Breast epithelium (tissue), 4 donors: ENCODE measurements at regions not wholly inside any gene's neighbourhood (a gene's known extent, or its start where the extent isn't known, plus 50 kb on each side); places are given as distances from the start of the nearest gene placed in this dataset.

Experiments
- DNase-seq, 2 donors: peaks; one replicate each; pipeline ENCODE4 v3.0.0-alpha.2; 2019; ENCODE audit warnings: low spot score in 2 of 2
- H3K27ac ChIP-seq, 2 donors: fragments of 200-600 bp; sonication (generic) in 1 of 2; one replicate each; pipeline ENCODE4 v1.5.1; 2016 to 2019; ENCODE audit warnings: mild to moderate bottlenecking in 1 of 2
- H3K27me3 ChIP-seq, 2 donors: fragments of 200-600 bp; sonication (generic) in 1 of 2; one replicate each; pipeline versions ENCODE4 v1.5.1 to v1.6.0; 2017 to 2019; ENCODE audit warnings: control low read depth in 1 of 2, mild to moderate bottlenecking in 1 of 2
- H3K36me3 ChIP-seq: fragments of 200-600 bp; one replicate; pipeline ENCODE4 v1.5.1; 2019
- H3K4me1 ChIP-seq, 2 donors: fragments of 200-600 bp; sonication (generic); one replicate each; pipeline ENCODE4 v1.5.1; 2016 to 2019; ENCODE audit warnings: control low read depth in 1 of 2
- H3K4me3 ChIP-seq, 3 donors: fragments of 200-600 bp; sonication (generic); 1 replicate in 2 of 3; 2 replicates in 1 of 3; pipeline ENCODE4 v1.5.1; 2016 to 2019; ENCODE audit warnings: mild to moderate bottlenecking in 3 of 3, moderate library complexity in 2 of 3
- H3K9me3 ChIP-seq, 2 donors: fragments of 200-600 bp; sonication (generic) in 1 of 2; one replicate each; pipeline ENCODE4 v1.5.1; 2016 to 2019; ENCODE audit warnings: control low read depth in 1 of 2
- POLR2A ChIP-seq: fragments of 450-650 bp; IDR thresholded peaks from one replicate; pipeline ENCODE4 v1.6.1; 2016; ENCODE audit warnings: antibody characterized with exemption, mild to moderate bottlenecking, moderate library complexity
- POLR2AphosphoS5 ChIP-seq, 3 donors: sonication (generic); formaldehyde crosslinking; IDR thresholded peaks; one replicate each; pipeline ENCODE4 v1.6.1; 2017; ENCODE audit warnings: antibody characterized with exemption in 3 of 3
- intact Hi-C: fragments of 100-400 bp; cut with DNase I; formaldehyde crosslinking; loops from one replicate; pipeline ENCODE4 v1.15.1; 2023; ENCODE audit warnings: low total_unique reads
- TF ChIP-seq, protein P1 (sequence below), 3 donors: fragments of 450-650 bp; IDR thresholded peaks; one replicate each; pipeline ENCODE4 v1.5.1; 2016 to 2017; ENCODE audit warnings: antibody characterized with exemption in 3 of 3, mild to moderate bottlenecking in 3 of 3, moderate library complexity in 3 of 3

DNA sequence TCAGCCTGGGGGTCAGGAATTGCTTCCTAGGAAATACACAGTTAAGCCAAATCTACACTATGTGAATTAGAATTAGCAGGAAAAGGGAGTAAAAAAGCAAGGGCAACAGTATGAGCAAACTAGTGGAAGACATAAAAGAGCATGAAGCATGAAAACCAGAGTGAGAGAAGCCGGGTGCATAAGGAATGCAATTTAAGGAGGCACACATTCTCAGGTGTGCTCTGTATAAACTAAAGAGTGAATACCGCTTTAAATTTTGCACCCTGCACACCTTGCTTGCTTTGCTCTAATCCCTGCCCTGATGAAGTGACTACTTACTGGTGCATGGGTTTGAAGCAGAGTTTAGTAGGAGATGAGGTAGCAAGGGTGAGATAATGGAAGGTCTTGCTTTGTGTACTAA is 65.7 kb upstream of the EPHA4 start:
- H3K27ac ChIP-seq, result no peak overlapping the region
- H3K4me3 ChIP-seq, result no peak overlapping the region
- H3K9me3 ChIP-seq, result no peaks in the 10 kb centered on the region
- DNase-seq, result no peak
- TF ChIP-seq POLR2AphosphoS5 (IDR thresholded peaks at IDR 0.05) (no peak), POLR2A (no peak)
- TF ChIP-seq, protein P1, sequence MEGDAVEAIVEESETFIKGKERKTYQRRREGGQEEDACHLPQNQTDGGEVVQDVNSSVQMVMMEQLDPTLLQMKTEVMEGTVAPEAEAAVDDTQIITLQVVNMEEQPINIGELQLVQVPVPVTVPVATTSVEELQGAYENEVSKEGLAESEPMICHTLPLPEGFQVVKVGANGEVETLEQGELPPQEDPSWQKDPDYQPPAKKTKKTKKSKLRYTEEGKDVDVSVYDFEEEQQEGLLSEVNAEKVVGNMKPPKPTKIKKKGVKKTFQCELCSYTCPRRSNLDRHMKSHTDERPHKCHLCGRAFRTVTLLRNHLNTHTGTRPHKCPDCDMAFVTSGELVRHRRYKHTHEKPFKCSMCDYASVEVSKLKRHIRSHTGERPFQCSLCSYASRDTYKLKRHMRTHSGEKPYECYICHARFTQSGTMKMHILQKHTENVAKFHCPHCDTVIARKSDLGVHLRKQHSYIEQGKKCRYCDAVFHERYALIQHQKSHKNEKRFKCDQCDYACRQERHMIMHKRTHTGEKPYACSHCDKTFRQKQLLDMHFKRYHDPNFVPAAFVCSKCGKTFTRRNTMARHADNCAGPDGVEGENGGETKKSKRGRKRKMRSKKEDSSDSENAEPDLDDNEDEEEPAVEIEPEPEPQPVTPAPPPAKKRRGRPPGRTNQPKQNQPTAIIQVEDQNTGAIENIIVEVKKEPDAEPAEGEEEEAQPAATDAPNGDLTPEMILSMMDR (IDR thresholded peaks at IDR 0.05), result no peak
- H3K4me1 ChIP-seq, result no peaks in the 10 kb centered on the region
- no peaks in the 10 kb centered on the region for H3K27me3 ChIP-seq
- H3K36me3 ChIP-seq, result no peaks in the 10 kb centered on the region
- intact Hi-C loops, result no loop called here

DNA sequence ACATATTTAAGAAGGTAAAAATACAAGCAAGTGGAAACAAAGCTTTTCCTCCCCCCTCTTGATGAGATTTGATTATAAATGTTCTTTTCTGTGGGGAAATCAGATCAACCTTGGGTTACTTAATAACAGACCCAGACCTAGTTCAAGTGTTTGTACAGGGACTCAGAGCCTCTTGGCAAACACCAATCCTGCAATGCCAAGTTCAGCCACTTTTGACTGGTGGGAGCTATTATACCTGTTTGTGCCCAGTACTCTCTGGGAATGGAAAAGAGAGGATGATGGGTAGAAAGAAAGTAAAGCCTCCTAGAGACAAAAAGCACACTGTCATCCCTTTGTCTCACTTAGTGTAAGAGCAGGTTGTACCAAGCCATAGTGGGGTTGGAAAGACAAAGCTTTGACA is 63.8 kb upstream of the EPHA4 start:
- no peaks in the 10 kb centered on the region for H3K4me1 ChIP-seq
- H3K36me3 ChIP-seq, result no peaks in the 10 kb centered on the region
- no peak for DNase-seq
- intact Hi-C loops, result no loop called here
- no peak for TF ChIP-seq POLR2A
- no peak for TF ChIP-seq POLR2AphosphoS5 (IDR thresholded peaks at IDR 0.05)
- TF ChIP-seq, protein P1 (IDR thresholded peaks at IDR 0.05), result no peak
- no peak overlapping the region for H3K27ac ChIP-seq
- no peaks in the 10 kb centered on the region for H3K9me3 ChIP-seq
- no peak overlapping the region for H3K4me3 ChIP-seq
- no peaks in the 10 kb centered on the region for H3K27me3 ChIP-seq

DNA sequence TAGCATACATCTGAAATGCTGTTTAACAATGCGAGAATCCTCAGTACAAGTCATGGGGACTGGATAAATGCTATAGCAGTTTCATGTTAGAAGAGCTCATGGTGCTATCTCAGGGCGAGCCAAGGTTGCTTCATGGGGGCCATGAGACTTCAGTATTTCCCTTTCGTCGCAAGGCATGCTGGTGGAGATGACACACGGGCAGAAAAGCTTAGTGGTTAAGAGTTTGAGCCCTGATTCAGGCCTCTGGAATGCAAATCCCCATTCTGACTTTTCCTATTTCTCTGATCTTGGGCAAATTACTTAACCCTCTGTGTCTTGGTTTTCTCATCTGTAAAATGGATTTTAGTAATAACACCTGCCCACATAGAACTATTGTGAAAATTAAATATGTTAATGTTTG is 57.4 kb upstream of the EPHA4 start:
- Histone ChIP-seq H3K9me3 (no peaks in the 10 kb centered on the region), H3K27me3 (no peaks in the 10 kb centered on the region), H3K4me3 (no peak overlapping the region), H3K36me3 (no peaks in the 10 kb centered on the region), H3K27ac (no peak overlapping the region), H3K4me1 (no peaks in the 10 kb centered on the region)
- intact Hi-C loops, result no loop called here
- no peak for DNase-seq
- TF ChIP-seq, protein P1 (IDR thresholded peaks at IDR 0.05), result no peak
- TF ChIP-seq POLR2A (no peak), POLR2AphosphoS5 (IDR thresholded peaks at IDR 0.05) (no peak)

GRCh38 chr2:221624475-221624874 is 52.4 kb upstream of the EPHA4 start:
- H3K9me3 ChIP-seq, result no peaks in the 10 kb centered on the region
- no peaks in the 10 kb centered on the region for H3K4me1 ChIP-seq
- no peaks in the 10 kb centered on the region for H3K36me3 ChIP-seq
- H3K27ac ChIP-seq, result no peak overlapping the region
- TF ChIP-seq, protein P1 (IDR thresholded peaks at IDR 0.05), result no peak
- TF ChIP-seq POLR2AphosphoS5 (IDR thresholded peaks at IDR 0.05) (no peak), POLR2A (no peak)
- no peaks in the 10 kb centered on the region for H3K27me3 ChIP-seq
- no peak overlapping the region for H3K4me3 ChIP-seq
- DNase-seq, result no peak
- intact Hi-C loops, result no loop called here
